ENCODE measurements at regions not wholly inside any gene's neighbourhood (a gene's known extent, or its start where the extent isn't known, plus 50 kb on each side); places are given as distances from the start of the nearest gene placed in this dataset.

GRCh38 chr3:153032891-153033290, 129.1 kb upstream of the RAP2B start:
- WGBS (ENCODE audit: extremely low coverage, insufficient coverage, low lambda C conversion rate), result no CpG with 5 or more reads among the region's 1 CpG
- H2BK15ac ChIP-seq (replicated peaks; ENCODE audit: low read depth), result no peak overlapping the region
- no peaks in the 10 kb centered on the region for H3K79me1 ChIP-seq (ENCODE audit: low read length)
- no peaks in the 10 kb centered on the region for H3K4me1 ChIP-seq (ENCODE audit: control insufficient read depth, low read depth, low read length)
- no peak overlapping the region for H3K4ac ChIP-seq (ENCODE audit: low read depth, low read length)
- no peak for DNase-seq
- no peak overlapping the region for H3K9ac ChIP-seq (ENCODE audit: low read length)
- H3K4me3 ChIP-seq (ENCODE audit: low read length), result no peak overlapping the region
- no peak overlapping the region for H2BK5ac ChIP-seq (ENCODE audit: low read length)
- H3K36me3 ChIP-seq (ENCODE audit: control insufficient read depth, insufficient read depth, low read length), result no peaks in the 10 kb centered on the region
- H3K23ac ChIP-seq (ENCODE audit: low read length), result no peak overlapping the region
- no peak overlapping the region for H4K8ac ChIP-seq (ENCODE audit: low read depth, low read length)
- no peak overlapping the region for H4K5ac ChIP-seq (ENCODE audit: low read length)
- no peaks in the 10 kb centered on the region for H3K27me3 ChIP-seq (ENCODE audit: insufficient read depth, low read length, poor library complexity)
- H3K79me2 ChIP-seq (ENCODE audit: control insufficient read depth, insufficient read depth, low read length), result no peaks in the 10 kb centered on the region
- H2BK120ac ChIP-seq (ENCODE audit: low read depth, low read length), result no peak overlapping the region
- no peak overlapping the region for H3K56ac ChIP-seq (ENCODE audit: low read length)
- no peak overlapping the region for H3K4me2 ChIP-seq (ENCODE audit: low read length)
- no peak overlapping the region for H3K27ac ChIP-seq (ENCODE audit: low read depth, low read length)
- H3K18ac ChIP-seq (ENCODE audit: low read length), result no peak overlapping the region
- H2AK5ac ChIP-seq (ENCODE audit: low read length), result no peak overlapping the region

GRCh38 chr3:153036846-153037245, 125.2 kb upstream of the RAP2B start:
- Histone ChIP-seq H2BK15ac (replicated peaks; ENCODE audit: low read depth) (no peak overlapping the region), H3K23ac (ENCODE audit: low read length) (no peak overlapping the region), H3K4ac (ENCODE audit: low read depth, low read length) (no peak overlapping the region), H3K4me2 (ENCODE audit: low read length) (no peak overlapping the region), H2BK120ac (ENCODE audit: low read depth, low read length) (no peak overlapping the region), H3K56ac (ENCODE audit: low read length) (no peak overlapping the region), H4K8ac (ENCODE audit: low read depth, low read length) (no peak overlapping the region), H2BK5ac (ENCODE audit: low read length) (no peak overlapping the region), H3K18ac (ENCODE audit: low read length) (no peak overlapping the region), H3K4me3 (ENCODE audit: low read length) (no peak overlapping the region), H3K4me1 (ENCODE audit: control insufficient read depth, low read depth, low read length) (no peaks in the 10 kb centered on the region), H3K9ac (ENCODE audit: low read length) (no peak overlapping the region), H3K36me3 (ENCODE audit: control insufficient read depth, insufficient read depth, low read length) (no peaks in the 10 kb centered on the region), H3K79me1 (ENCODE audit: low read length) (no peaks in the 10 kb centered on the region), H2AK5ac (ENCODE audit: low read length) (no peak overlapping the region), H3K79me2 (ENCODE audit: control insufficient read depth, insufficient read depth, low read length) (no peaks in the 10 kb centered on the region), H3K27ac (ENCODE audit: low read depth, low read length) (no peak overlapping the region), H3K27me3 (ENCODE audit: insufficient read depth, low read length, poor library complexity) (no peaks in the 10 kb centered on the region), H4K5ac (ENCODE audit: low read length) (no peak overlapping the region)
- WGBS (ENCODE audit: extremely low coverage, insufficient coverage, low lambda C conversion rate), result no CpG with 5 or more reads among the region's 2 CpGs
- DNase-seq, result no peak

- no peaks in the 10 kb centered on the region for H3K27me3 ChIP-seq (ENCODE audit: insufficient read depth, low read length, poor library complexity)
- WGBS (ENCODE audit: extremely low coverage, insufficient coverage, low lambda C conversion rate), result no CpG with 5 or more reads among the region's 5 CpGs
- no peak for DNase-seq
Measured at GRCh38 chr3:153038367-153038766, 123.7 kb upstream of the RAP2B start.

GRCh38 chr3:153038779-153039178, 123.2 kb upstream of the RAP2B start:
- no peak overlapping the region for H3K27ac ChIP-seq (ENCODE audit: low read depth, low read length)
- no peak overlapping the region for H2BK5ac ChIP-seq (ENCODE audit: low read length)
- no peaks in the 10 kb centered on the region for H3K79me2 ChIP-seq (ENCODE audit: control insufficient read depth, insufficient read depth, low read length)
- H3K4me3 ChIP-seq (ENCODE audit: low read length), result no peak overlapping the region
- WGBS (ENCODE audit: extremely low coverage, insufficient coverage, low lambda C conversion rate), result no CpG with 5 or more reads among the region's 9 CpGs
- H4K8ac ChIP-seq (ENCODE audit: low read depth, low read length), result no peak overlapping the region
- H3K4me2 ChIP-seq (ENCODE audit: low read length), result no peak overlapping the region
- no peaks in the 10 kb centered on the region for H3K27me3 ChIP-seq (ENCODE audit: insufficient read depth, low read length, poor library complexity)
- H4K5ac ChIP-seq (ENCODE audit: low read length), result no peak overlapping the region
- H3K56ac ChIP-seq (ENCODE audit: low read length), result no peak overlapping the region
- no peak overlapping the region for H2BK120ac ChIP-seq (ENCODE audit: low read depth, low read length)
- H3K79me1 ChIP-seq (ENCODE audit: low read length), result no peaks in the 10 kb centered on the region
- no peak overlapping the region for H3K9ac ChIP-seq (ENCODE audit: low read length)
- no peak overlapping the region for H3K18ac ChIP-seq (ENCODE audit: low read length)
- H2BK15ac ChIP-seq (replicated peaks; ENCODE audit: low read depth), result no peak overlapping the region
- no peaks in the 10 kb centered on the region for H3K36me3 ChIP-seq (ENCODE audit: control insufficient read depth, insufficient read depth, low read length)
- no peak overlapping the region for H2AK5ac ChIP-seq (ENCODE audit: low read length)
- DNase-seq, result no peak
- no peak overlapping the region for H3K23ac ChIP-seq (ENCODE audit: low read length)
- H3K4me1 ChIP-seq (ENCODE audit: control insufficient read depth, low read depth, low read length), result no peaks in the 10 kb centered on the region
- H3K4ac ChIP-seq (ENCODE audit: low read depth, low read length), result no peak overlapping the region

More at GRCh38 chr3:153038367-153038766, 123.7 kb upstream of the RAP2B start:
- Histone ChIP-seq H3K9ac (ENCODE audit: low read length) (no peak overlapping the region), H2AK5ac (ENCODE audit: low read length) (no peak overlapping the region), H3K79me1 (ENCODE audit: low read length) (no peaks in the 10 kb centered on the region), H3K4me3 (ENCODE audit: low read length) (no peak overlapping the region), H4K5ac (ENCODE audit: low read length) (no peak overlapping the region), H3K56ac (ENCODE audit: low read length) (no peak overlapping the region), H3K23ac (ENCODE audit: low read length) (no peak overlapping the region), H2BK5ac (ENCODE audit: low read length) (no peak overlapping the region), H3K79me2 (ENCODE audit: control insufficient read depth, insufficient read depth, low read length) (no peaks in the 10 kb centered on the region), H3K4me2 (ENCODE audit: low read length) (no peak overlapping the region), H3K27ac (ENCODE audit: low read depth, low read length) (no peak overlapping the region), H3K18ac (ENCODE audit: low read length) (no peak overlapping the region), H2BK120ac (ENCODE audit: low read depth, low read length) (no peak overlapping the region), H4K8ac (ENCODE audit: low read depth, low read length) (no peak overlapping the region), H3K4ac (ENCODE audit: low read depth, low read length) (no peak overlapping the region), H3K4me1 (ENCODE audit: control insufficient read depth, low read depth, low read length) (no peaks in the 10 kb centered on the region), H2BK15ac (replicated peaks; ENCODE audit: low read depth) (no peak overlapping the region), H3K36me3 (ENCODE audit: control insufficient read depth, insufficient read depth, low read length) (no peaks in the 10 kb centered on the region)

GRCh38 chr3:153041181-153041580, 120.8 kb upstream of the RAP2B start:
- H3K36me3 ChIP-seq (ENCODE audit: control insufficient read depth, insufficient read depth, low read length), result no peaks in the 10 kb centered on the region
- no peak overlapping the region for H3K23ac ChIP-seq (ENCODE audit: low read length)
- no peak overlapping the region for H3K27ac ChIP-seq (ENCODE audit: low read depth, low read length)
- H3K4me2 ChIP-seq (ENCODE audit: low read length), result no peak overlapping the region
- no peaks in the 10 kb centered on the region for H3K79me1 ChIP-seq (ENCODE audit: low read length)
- H3K9ac ChIP-seq (ENCODE audit: low read length), result no peak overlapping the region
- no peak overlapping the region for H3K4me3 ChIP-seq (ENCODE audit: low read length)
- no peak overlapping the region for H2BK120ac ChIP-seq (ENCODE audit: low read depth, low read length)
- DNase-seq, result no peak
- H4K8ac ChIP-seq (ENCODE audit: low read depth, low read length), result no peak overlapping the region
- no peak overlapping the region for H3K56ac ChIP-seq (ENCODE audit: low read length)
- H2BK15ac ChIP-seq (replicated peaks; ENCODE audit: low read depth), result no peak overlapping the region
- H3K4me1 ChIP-seq (ENCODE audit: control insufficient read depth, low read depth, low read length), result no peaks in the 10 kb centered on the region
- H4K5ac ChIP-seq (ENCODE audit: low read length), result no peak overlapping the region
- no CpG with 5 or more reads among the region's 2 CpGs for WGBS (ENCODE audit: extremely low coverage, insufficient coverage, low lambda C conversion rate)
- H3K27me3 ChIP-seq (ENCODE audit: insufficient read depth, low read length, poor library complexity), result no peaks in the 10 kb centered on the region
- H2AK5ac ChIP-seq (ENCODE audit: low read length), result no peak overlapping the region
- no peak overlapping the region for H3K4ac ChIP-seq (ENCODE audit: low read depth, low read length)
- H2BK5ac ChIP-seq (ENCODE audit: low read length), result no peak overlapping the region
- no peak overlapping the region for H3K18ac ChIP-seq (ENCODE audit: low read length)
- H3K79me2 ChIP-seq (ENCODE audit: control insufficient read depth, insufficient read depth, low read length), result no peaks in the 10 kb centered on the region

- no peaks in the 10 kb centered on the region for H3K36me3 ChIP-seq (ENCODE audit: control insufficient read depth, insufficient read depth, low read length)
- no peak overlapping the region for H3K4me2 ChIP-seq (ENCODE audit: low read length)
- no peaks in the 10 kb centered on the region for H3K79me2 ChIP-seq (ENCODE audit: control insufficient read depth, insufficient read depth, low read length)
- H2BK120ac ChIP-seq (ENCODE audit: low read depth, low read length), result no peak overlapping the region
- H3K18ac ChIP-seq (ENCODE audit: low read length), result no peak overlapping the region
- H4K5ac ChIP-seq (ENCODE audit: low read length), result no peak overlapping the region
- no peak overlapping the region for H4K8ac ChIP-seq (ENCODE audit: low read depth, low read length)
- H3K4me1 ChIP-seq (ENCODE audit: control insufficient read depth, low read depth, low read length), result no peaks in the 10 kb centered on the region
- no peaks in the 10 kb centered on the region for H3K79me1 ChIP-seq (ENCODE audit: low read length)
- no peak overlapping the region for H3K9ac ChIP-seq (ENCODE audit: low read length)
- no CpG with 5 or more reads among the region's 1 CpG for WGBS (ENCODE audit: extremely low coverage, insufficient coverage, low lambda C conversion rate)
- H3K27ac ChIP-seq (ENCODE audit: low read depth, low read length), result no peak overlapping the region
- no peak overlapping the region for H2AK5ac ChIP-seq (ENCODE audit: low read length)
- no peak overlapping the region for H2BK5ac ChIP-seq (ENCODE audit: low read length)
- H3K4me3 ChIP-seq (ENCODE audit: low read length), result no peak overlapping the region
- H3K27me3 ChIP-seq (ENCODE audit: insufficient read depth, low read length, poor library complexity), result no peaks in the 10 kb centered on the region
- H2BK15ac ChIP-seq (replicated peaks; ENCODE audit: low read depth), result no peak overlapping the region
- no peak overlapping the region for H3K23ac ChIP-seq (ENCODE audit: low read length)
- H3K56ac ChIP-seq (ENCODE audit: low read length), result no peak overlapping the region
- DNase-seq, result no peak
- no peak overlapping the region for H3K4ac ChIP-seq (ENCODE audit: low read depth, low read length)
Measured at GRCh38 chr3:153042088-153042487, 119.9 kb upstream of the RAP2B start.

Measured in mesendoderm (in vitro differentiated cells).